ENCODE measurements at regions not wholly inside any gene's neighbourhood (a gene's known extent, or its start where the extent isn't known, plus 50 kb on each side); places are given as distances from the start of the nearest gene placed in this dataset.

DNA sequence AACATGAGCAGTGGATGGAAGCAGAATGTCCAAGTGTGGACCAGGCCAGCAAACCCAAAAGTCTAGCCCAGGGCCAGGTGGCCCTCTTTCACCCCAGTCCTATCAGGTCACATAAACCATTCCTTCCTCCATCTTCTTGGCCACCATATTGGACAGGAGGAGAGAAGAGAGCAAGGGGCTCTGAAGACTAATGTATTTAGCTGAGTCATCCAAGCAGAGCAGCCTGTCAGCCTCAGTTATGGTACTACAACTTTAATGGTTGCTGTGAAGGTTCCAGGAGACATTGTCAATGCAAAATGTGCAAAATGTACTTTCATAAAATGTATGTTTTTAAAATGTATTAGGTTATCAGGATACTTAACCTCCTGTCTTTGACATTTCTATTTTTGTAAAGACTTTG lies 159.5 kb downstream of the GPAM start:
- no peak for TF ChIP-seq BCLAF1 (IDR thresholded peaks at IDR 0.05)
- no peak overlapping the region for H3K4me2 ChIP-seq (ENCODE audit: control insufficient read depth, insufficient read depth)
- no peak overlapping the region for H3K4me3 ChIP-seq
- ATAC-seq (no peak), FAIRE-seq (no peak), DNase-seq (ENCODE audit: low read depth, low spot score) (no peak)
- H3K9ac ChIP-seq (ENCODE audit: control insufficient read depth, insufficient read depth, low read length): no peak overlapping the region
- SMC1A ChIA-PET (ENCODE audit: uncharacterized antibody, unreplicated experiment): no interaction called here
- H3K36me3 ChIP-seq (ENCODE audit: control insufficient read depth in 2 of 2, insufficient read depth in 2 of 2, low read length in 1 of 2): no peaks in the 10 kb centered on the region
- H3K9me3 ChIP-seq (replicated peaks; ENCODE audit: control insufficient read depth, insufficient read depth, low read length): no peaks in the 10 kb centered on the region; the same call in 2 of the 3 replicates
- POLR2A ChIA-PET: no interaction called here
- H3K27me3 ChIP-seq (replicated peaks in 1 of 2; ENCODE audit: control insufficient read depth in 2 of 2, insufficient read depth in 2 of 2, low read length in 1 of 2): no peaks in the 10 kb centered on the region
- in situ Hi-C loops (cut with MboI) (no loop called here), intact Hi-C loops (cut with micrococcal nuclease; ENCODE audit: unreplicated experiment) (no loop called here)
- no peak overlapping the region for H3K27ac ChIP-seq (ENCODE audit: control insufficient read depth, insufficient read depth)
- no TSS peak for BruUV-seq (replicated peaks)
- no peaks in the 10 kb centered on the region for H4K20me1 ChIP-seq (ENCODE audit: control insufficient read depth, insufficient read depth)
- RAD21 ChIA-PET (ENCODE audit: unreplicated experiment): no interaction called here
- no peaks in the 10 kb centered on the region for H3K79me2 ChIP-seq (ENCODE audit: control insufficient read depth, insufficient read depth, low read length)
- CTCF ChIA-PET: no interaction called here
- no peak overlapping the region for H2AFZ ChIP-seq (ENCODE audit: control insufficient read depth, low read depth, low read length)
- no peaks in the 10 kb centered on the region for H3K4me1 ChIP-seq (ENCODE audit: control insufficient read depth, insufficient read depth, low read length)

GRCh38 chr10:112025228-112025627 lies 158.3 kb downstream of the GPAM start:
- POLR2A ChIA-PET: no interaction called here
- no peaks in the 10 kb centered on the region for H3K4me1 ChIP-seq (ENCODE audit: control insufficient read depth, insufficient read depth, low read length)
- no peak overlapping the region for H3K4me2 ChIP-seq (ENCODE audit: control insufficient read depth, insufficient read depth)
- RAD21 ChIA-PET (ENCODE audit: unreplicated experiment): no interaction called here
- CTCF ChIA-PET: no interaction called here
- FAIRE-seq (no peak), DNase-seq (ENCODE audit: low read depth, low spot score) (no peak), ATAC-seq (no peak)
- BruUV-seq (replicated peaks): no TSS peak
- H3K79me2 ChIP-seq (ENCODE audit: control insufficient read depth, insufficient read depth, low read length): no peaks in the 10 kb centered on the region
- H4K20me1 ChIP-seq (ENCODE audit: control insufficient read depth, insufficient read depth): no peaks in the 10 kb centered on the region
- SMC1A ChIA-PET (ENCODE audit: uncharacterized antibody, unreplicated experiment): no interaction called here
- 16% methylated on average over 4 of the region's 4 CpGs for WGBS (ENCODE audit: insufficient coverage, insufficient replicate concordance, low lambda C conversion rate, missing lambda C conversion rate)
- H3K9ac ChIP-seq (ENCODE audit: control insufficient read depth, insufficient read depth, low read length): no peak overlapping the region
- no peak overlapping the region for H3K27ac ChIP-seq (ENCODE audit: control insufficient read depth, insufficient read depth)
- no peaks in the 10 kb centered on the region for H3K36me3 ChIP-seq (ENCODE audit: control insufficient read depth in 2 of 2, insufficient read depth in 2 of 2, low read length in 1 of 2)
- no peak overlapping the region for H2AFZ ChIP-seq (ENCODE audit: control insufficient read depth, low read depth, low read length)
- intact Hi-C loops (cut with micrococcal nuclease; ENCODE audit: unreplicated experiment) (no loop called here), in situ Hi-C loops (cut with MboI) (no loop called here)
- no peaks in the 10 kb centered on the region for H3K27me3 ChIP-seq (replicated peaks in 1 of 2; ENCODE audit: control insufficient read depth in 2 of 2, insufficient read depth in 2 of 2, low read length in 1 of 2)
- no peak overlapping the region for H3K4me3 ChIP-seq
- H3K9me3 ChIP-seq (replicated peaks; ENCODE audit: control insufficient read depth, insufficient read depth, low read length): no peaks in the 10 kb centered on the region; the same call in 2 of the 3 replicates
- no peak for TF ChIP-seq MEF2A (IDR thresholded peaks at IDR 0.05; ENCODE audit: insufficient read depth, low read depth, low read length)
- TF ChIP-seq NFIC (IDR thresholded peaks at IDR 0.05; ENCODE audit: low read depth, low read length): no peak
- no peak for TF ChIP-seq ESRRA (IDR thresholded peaks at IDR 0.05; ENCODE audit: low read length)
- no peak for TF ChIP-seq NFYA (IDR thresholded peaks at IDR 0.05; ENCODE audit: borderline replicate concordance, low read depth, low read length)
- TF ChIP-seq MYC (IDR thresholded peaks at IDR 0.05; ENCODE audit: insufficient read depth, insufficient read length, insufficient replicate concordance, low read length, severe bottlenecking): no peak
- TF ChIP-seq, protein P1, sequence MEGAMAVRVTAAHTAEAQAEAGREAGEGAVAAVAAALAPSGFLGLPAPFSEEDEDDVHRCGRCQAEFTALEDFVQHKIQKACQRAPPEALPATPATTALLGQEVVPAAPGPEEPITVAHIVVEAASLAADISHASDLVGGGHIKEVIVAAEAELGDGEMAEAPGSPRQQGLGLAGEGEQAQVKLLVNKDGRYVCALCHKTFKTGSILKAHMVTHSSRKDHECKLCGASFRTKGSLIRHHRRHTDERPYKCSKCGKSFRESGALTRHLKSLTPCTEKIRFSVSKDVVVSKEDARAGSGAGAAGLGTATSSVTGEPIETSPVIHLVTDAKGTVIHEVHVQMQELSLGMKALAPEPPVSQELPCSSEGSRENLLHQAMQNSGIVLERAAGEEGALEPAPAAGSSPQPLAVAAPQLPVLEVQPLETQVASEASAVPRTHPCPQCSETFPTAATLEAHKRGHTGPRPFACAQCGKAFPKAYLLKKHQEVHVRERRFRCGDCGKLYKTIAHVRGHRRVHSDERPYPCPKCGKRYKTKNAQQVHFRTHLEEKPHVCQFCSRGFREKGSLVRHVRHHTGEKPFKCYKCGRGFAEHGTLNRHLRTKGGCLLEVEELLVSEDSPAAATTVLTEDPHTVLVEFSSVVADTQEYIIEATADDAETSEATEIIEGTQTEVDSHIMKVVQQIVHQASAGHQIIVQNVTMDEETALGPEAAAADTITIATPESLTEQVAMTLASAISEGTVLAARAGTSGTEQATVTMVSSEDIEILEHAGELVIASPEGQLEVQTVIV (IDR thresholded peaks at IDR 0.05; ENCODE audit: borderline replicate concordance, partially characterized antibody): no peak
